T1000 (cell line): ENCODE measurements at regions not wholly inside any gene's neighbourhood (a gene's known extent, or its start where the extent isn't known, plus 50 kb on each side); places are given as distances from the start of the nearest gene placed in this dataset.

ENCODE experiments used
- DNase-seq: peaks from one replicate; lab custom pipeline; 2025; ENCODE audit warnings: mixed read lengths; lab: John Stamatoyannopoulos, UW

GRCh38 chr5:73291873-73292272 lies 118.9 kb downstream of the TMEM174 start:
- no peak for DNase-seq

GRCh38 chr5:73290242-73290641 lies 117.2 kb downstream of the TMEM174 start:
- no peak for DNase-seq

DNA sequence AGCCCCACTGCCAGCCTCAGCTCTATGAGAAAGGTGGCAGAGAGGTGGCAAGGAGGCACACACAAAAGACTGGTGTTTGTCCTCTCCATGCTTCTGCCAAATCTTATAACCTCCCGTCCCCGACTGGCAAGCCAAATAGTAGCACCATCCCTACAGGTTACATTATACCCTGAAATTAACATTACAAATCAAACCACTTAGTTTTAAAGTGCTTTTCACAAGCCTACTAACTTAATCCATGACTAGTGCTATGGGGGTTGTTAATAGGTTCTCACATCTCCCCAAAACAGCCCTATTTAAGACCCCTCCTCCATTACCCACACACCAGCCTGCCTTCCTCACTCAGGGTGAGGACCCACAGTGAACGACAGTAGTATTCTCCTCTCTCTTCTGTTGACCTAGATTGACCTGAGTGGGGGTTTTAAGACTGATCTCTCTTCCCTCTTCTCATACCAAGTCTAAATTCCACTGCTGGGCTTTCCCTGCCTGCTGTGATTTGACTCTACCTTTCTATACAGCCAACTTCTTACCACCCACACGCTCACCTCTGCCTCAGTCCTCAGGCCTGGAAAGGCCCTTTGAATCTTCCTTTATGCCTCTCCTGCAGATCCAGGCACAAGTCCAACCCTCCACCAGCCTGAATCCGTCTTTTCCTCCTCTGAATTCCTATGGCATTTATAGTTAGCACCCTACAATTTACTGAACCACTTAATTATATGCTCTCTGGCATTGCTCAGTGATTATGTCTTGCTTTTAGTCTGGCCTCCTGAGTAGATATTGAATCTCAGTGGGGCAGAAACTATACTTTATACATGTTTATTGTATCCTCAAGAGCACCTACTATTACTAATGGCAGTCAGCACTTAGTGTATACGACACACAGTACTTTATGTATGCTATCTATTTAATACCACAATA lies 116.1 kb downstream of the TMEM174 start:
- DNase-seq, result no peak

GRCh38 chr5:73286896-73287295 lies 113.9 kb downstream of the TMEM174 start:
- DNase-seq, result no peak

GRCh38 chr5:73284985-73285384 lies 112.0 kb downstream of the TMEM174 start:
- DNase-seq, result no peak

DNA sequence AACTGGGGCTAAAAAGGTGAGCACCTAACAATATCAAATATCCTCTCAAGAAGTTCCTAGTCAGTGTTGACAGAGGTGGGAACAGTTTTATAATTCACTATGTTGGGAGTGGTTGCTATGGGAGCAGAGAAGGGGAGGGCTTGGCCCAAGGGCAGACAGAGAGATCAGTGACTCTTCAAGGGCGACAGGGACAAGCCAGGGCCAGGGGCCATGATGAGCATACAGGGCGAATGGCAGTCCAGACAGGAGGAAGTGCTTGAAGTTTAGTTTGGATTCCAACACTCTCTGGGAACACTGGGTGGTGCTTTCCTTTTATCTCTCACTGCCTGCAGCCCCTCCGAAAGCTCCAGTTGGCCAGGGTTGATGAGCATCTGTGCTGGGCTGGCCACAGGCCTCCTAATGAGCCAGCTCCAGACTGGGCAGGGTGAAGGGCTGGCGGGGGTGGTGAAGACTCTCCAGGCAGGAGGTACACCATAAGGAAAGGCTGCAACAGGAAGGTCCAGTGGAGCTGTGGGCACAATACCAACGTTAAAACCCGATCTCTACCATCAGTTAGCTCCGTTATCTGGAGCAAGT lies 111.3 kb downstream of the TMEM174 start:
- DNase-seq, result no peak

DNA sequence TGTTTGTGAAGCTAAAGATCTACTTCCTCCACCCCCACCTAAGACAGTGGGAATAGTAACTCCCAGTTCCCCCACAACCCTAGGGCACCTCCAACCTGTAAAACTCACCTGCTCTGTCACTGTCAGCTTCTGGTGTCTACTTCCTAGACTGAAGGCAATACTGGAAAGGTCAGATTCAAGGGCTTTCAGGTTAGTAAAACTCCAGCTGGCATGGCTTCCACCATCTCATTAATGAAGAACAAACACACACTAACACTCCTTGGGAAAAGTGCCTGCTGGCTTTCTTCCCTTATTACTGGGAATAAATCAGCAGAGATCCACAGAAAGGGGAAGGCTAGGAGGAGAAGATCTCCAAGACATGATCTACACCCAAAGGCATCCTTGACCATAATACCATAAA lies 109.9 kb downstream of the TMEM174 start:
- no peak for DNase-seq

- no peak for DNase-seq
These were observed 109.4 kb downstream of the TMEM174 start for GRCh38 chr5:73282383-73282782.

DNA sequence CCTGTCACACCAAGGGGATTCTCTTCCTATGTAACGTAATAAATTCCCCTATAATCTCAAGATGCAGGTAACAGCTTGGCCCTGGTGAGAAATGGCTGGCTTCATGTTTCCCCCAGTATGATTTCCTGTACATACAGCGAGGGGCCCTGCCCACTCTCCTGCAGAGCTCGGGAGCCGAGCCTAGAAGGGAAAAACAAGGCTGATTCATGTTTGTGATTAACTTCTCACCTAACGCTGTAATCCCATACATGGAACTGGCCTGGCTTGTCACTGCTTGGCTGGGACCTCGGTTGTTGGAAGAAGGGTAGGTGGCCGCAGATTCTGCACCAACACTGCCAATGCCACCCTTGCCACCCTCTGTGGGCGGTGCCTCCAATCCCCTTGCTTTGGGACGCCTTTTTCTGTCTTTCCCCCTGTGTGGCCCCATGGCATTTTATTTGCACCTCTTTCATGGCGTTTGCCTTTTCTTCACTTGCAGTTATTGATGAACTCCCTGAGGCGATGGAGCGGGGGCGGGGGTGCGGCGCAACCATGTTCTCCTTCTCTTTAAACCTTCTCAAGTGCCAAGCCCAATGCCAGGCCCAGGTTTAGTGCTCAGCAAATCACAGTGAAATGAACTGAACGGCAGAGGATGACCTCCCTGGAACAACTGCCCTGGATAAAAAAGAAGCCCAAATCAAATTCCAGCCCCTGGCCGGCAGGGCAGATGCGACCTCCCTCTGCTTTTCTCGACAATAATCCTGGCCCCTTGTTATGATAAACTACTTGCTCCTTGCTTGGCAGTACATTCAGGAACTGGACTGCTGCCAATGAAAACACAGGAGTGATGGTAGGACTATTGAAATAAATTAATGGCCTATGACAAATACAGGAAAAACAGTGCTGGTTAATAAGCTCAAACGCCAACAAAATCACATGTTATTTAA lies 108.1 kb downstream of the TMEM174 start:
- peak; percentile 30 for DNase-seq

DNA sequence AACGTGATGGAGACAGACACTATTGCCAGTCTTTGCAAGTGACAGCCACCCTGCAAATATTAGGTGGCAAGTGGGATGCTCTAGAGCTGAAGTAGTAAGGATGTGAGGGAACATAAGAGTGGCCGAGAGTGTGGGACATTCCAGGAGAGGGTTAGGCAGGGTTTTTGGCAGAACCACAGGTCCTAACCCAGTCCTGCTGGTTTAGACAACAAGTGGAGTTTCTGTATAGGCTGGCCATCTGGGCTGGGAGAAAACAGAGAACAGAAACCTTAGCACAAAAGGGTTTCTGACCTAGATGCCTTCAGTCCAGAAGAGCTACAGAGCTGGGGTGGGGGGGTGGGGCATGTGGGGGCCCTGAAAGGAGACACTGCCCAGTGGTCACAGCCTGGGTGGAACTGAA lies 107.4 kb downstream of the TMEM174 start:
- DNase-seq, result no peak

DNA sequence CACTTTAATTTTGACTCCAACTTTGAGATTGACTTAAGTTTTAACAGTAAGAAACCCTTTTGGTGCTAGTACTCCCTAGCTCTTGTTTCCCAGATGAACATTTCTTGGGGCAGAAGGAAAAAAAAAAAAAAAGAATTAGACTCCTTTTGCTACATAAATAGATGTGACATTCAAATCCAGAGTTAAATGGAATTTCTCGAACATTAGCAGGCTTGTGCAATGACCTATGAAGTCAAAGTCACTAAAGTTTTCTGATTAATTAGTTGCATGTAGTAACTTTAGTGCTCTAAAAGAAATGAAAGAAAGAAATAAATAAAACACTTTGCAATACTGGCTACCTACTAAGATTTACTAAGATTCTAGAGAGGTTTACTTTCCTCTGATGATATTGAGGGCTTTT lies 106.8 kb downstream of the TMEM174 start:
- no peak for DNase-seq

GRCh38 chr5:73278693-73279092 lies 105.7 kb downstream of the TMEM174 start:
- DNase-seq, result no peak

GRCh38 chr5:73274881-73275663 lies 102.1 kb downstream of the TMEM174 start:
- no peak for DNase-seq

DNA sequence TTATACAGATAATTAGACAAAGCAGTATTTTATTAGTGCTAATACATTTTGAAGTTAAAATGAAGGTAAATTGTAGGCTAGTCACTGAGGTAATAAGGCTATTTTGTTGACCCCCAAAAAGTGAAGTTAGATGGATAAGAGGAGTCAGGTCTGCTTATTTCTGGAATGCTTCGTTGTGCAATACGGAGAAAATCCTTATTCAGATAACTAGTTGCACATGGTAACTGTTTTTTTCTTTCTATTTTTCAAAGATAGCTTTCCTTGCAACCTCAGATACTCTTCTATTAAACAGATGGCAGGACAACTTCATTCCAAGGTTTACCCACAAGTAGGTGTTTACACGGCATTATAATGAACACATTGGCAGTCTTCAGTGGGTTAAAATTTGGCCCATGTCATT lies 101.1 kb downstream of the TMEM174 start:
- DNase-seq, result no peak

GRCh38 chr5:73273379-73274050 lies 100.5 kb downstream of the TMEM174 start:
- DNase-seq, result no peak

GRCh38 chr5:73272351-73272750 lies 99.4 kb downstream of the TMEM174 start:
- no peak for DNase-seq

- DNase-seq, result no peak
These were observed 95.8 kb downstream of the TMEM174 start for GRCh38 chr5:73268826-73269225.

DNA sequence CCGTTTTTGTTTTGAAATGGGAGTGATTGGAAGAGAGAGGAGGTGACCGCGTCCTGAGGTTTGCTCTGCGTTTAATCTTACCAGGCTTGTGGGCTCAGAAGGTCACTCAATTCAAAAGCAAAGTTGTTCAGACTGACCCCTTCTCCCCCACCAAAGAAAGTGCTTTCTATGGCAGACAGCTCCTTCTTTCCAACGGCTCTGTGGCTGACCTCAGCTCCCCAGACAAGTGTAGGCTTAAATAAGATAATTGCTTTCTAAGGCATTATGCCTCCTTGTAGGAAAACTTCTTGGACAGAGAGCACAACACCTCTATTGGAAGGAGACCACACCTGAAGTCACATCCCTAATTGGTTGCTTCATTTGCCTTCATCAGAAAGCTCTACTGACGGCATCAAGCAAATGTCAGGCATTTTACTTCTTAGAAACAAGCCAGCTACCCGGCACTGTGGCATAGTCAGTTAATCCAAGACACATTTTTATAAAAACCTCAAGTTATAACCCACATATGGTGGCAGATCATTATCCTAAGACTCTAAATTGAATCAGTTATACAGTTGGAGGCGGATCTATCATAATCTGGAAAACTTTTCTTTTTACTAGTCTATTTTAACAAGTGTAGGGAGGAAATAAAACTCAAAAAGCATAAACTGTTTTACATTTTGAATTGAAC lies 94.9 kb downstream of the TMEM174 start:
- DNase-seq, result no peak

- no peak for DNase-seq
These were observed 94.2 kb downstream of the TMEM174 start for GRCh38 chr5:73266925-73267765.
